SIG-M5 treated with dmso at 0.1 percent for 504 hours (cell line): ENCODE measurements at regions not wholly inside any gene's neighbourhood (a gene's known extent, or its start where the extent isn't known, plus 50 kb on each side); places are given as distances from the start of the nearest gene placed in this dataset.
"Not testable (repeated sequence)": the region's sequence is repeated elsewhere in the genome, so short reads cannot be mapped to it uniquely, and the experiment has no call there.

Experiments
- DNase-seq: peaks from one replicate; lab custom pipeline; 2025; ENCODE audit not compliant: unreplicated experiment; lab: John Stamatoyannopoulos, UW

DNA sequence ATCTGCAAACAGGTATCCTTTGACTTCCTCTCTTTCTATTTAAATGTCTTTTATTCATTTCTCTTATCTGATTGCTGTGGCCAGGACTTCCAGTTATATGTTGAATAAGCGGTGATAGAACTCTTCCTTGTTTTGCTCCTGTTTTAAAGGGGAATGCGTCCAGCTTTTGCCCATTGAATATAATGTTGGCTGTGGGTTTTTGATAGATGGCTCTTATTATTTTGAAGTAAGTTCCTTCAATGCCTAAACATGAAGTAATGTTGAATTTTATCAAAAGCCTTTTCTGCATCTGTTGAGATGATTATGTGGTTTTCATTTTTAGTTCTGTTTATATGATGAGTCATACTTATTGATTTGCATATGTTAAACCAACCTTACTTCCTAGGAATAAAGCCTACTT is 300.5 kb upstream of the CTNND2 start:
- no peak for DNase-seq

DNA sequence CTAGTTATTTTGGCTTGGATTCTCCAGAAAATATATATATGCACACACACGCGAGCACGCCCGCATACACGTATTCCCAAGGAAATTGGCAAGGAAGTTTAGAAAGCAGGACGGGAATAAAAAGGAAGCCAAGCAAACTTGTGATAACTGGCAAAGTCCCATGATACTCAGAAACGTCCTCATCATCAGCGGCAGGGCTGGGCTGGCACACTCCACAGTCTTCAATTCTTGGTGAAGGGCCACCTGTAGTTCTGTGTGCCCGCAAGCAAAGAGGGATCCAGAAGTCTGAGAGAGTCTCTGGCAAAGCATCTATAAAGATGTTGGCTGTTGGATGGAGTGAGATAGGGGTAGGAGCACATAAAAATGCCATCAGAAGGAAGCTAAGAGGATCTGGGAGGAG is 289.3 kb upstream of the CTNND2 start:
- DNase-seq: no peak

DNA sequence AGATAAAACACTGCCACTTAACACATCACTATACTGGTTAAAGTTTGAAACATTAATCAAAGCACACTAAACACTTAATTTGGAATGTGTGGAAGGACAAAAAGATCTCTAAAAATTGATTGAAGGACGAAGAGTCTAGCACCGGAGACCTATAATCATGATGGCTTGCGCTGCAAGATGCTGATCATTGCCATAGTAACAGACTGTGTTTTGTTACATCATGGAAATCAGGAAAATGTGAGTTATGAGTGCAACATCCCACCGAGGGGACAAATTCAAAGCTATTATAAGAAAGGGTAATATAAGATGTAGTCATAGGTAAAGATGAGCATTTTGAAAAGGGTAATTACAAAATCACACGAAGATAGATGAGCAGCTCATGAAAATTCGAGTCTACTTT is 278.8 kb upstream of the CTNND2 start:
- DNase-seq: no peak

DNA sequence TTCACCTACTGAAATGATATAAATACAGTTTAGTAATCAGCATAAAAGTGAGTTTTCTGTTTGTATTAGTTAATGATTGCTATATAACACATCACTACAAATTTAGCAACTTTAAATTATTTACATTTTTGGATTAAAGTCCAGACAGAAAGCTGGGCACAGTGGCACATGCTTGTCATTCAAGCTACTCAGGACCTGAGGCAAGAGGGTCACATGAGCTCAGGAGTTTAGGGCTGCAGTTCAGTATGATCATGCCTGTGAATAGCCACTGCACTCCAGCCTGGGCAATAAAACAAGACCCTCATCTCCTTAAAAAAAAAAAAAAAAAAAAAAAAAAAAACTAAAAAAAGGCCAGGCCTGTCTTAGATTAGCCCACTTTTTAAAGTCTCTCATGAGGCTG is 273.6 kb upstream of the CTNND2 start:
- DNase-seq: no peak

GRCh38 chr5:12177225-12177624 is 273.0 kb upstream of the CTNND2 start:
- no peak for DNase-seq

DNA sequence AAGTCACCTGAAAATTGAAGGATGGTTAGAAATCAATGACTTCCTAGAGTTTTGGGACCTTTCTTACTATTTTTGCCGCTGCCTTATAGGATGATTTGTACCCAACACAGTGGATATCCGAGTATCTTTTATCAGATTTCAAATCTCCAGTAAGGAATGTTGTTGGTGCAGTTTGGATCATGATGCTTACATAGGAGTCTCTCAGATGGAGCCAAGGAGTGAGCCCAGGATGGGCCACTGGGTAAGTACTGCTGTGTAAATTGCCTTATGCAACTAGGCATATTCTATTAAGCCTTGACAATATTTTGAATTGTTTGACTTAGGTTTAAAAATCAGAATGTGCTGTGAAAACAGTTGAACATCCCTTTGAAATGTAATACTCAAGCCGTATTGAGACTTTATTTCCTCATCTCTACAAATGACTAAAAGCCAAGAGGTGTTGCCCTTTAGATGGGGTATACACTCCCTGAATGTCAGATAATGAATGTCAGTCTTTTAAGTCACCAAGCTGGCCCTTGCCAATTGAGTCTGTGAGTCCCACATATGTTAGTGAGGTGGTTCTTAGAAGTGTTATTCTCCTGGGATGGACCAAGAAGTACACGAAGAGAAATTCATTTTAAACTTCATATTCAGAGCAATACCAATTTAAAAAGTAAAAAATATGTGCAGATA is 271.8 kb upstream of the CTNND2 start:
- DNase-seq: no peak

- no peak for DNase-seq
Observed at GRCh38 chr5:12174734-12175133, 270.5 kb upstream of the CTNND2 start.

DNA sequence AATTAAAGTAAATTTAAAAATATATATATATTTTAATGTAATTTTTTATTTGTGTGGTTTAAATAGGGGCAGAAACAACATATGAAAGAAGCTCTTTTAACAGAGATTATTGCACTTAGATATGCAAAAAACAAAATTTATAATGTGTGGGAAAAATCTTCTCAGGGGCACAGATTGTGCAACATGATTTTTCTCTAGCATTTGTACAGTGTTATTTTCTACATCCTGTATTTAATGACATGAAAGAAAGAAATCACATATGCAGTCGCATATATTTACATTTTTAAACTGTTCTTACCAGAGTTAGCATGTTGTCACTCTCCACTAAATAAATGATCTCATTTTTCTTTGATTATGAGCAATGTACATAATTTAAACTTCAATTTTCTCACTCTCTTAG is 265.3 kb upstream of the CTNND2 start:
- no peak for DNase-seq

- DNase-seq: no peak
Observed at GRCh38 chr5:12162863-12163262, 258.6 kb upstream of the CTNND2 start.

- no peak for DNase-seq
Observed at GRCh38 chr5:12147513-12147912, 243.3 kb upstream of the CTNND2 start.

DNA sequence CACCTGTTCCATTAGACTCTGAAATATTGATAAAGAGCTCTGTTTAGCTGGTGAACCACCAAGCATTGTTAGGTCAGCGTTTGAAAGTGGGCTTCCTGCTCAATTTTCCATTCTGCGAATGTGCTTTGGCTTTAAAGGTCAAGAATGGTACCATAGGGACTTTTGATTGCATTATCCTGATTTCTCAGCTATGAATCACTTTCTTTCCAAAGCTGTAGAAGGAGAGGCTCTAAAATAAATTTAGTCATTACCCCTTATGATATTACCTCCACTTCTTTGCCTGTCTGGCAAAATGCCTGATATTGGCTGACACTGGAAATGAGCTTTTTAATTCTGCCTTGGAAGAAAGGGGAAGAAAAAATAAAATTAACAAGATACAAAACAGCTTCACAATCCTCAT is 237.2 kb upstream of the CTNND2 start:
- DNase-seq: no peak

- DNase-seq: no peak
Observed at GRCh38 chr5:12133520-12133919, 229.3 kb upstream of the CTNND2 start.

- DNase-seq: not testable (repeated sequence)
Observed at GRCh38 chr5:12131020-12131419, 226.8 kb upstream of the CTNND2 start.

DNA sequence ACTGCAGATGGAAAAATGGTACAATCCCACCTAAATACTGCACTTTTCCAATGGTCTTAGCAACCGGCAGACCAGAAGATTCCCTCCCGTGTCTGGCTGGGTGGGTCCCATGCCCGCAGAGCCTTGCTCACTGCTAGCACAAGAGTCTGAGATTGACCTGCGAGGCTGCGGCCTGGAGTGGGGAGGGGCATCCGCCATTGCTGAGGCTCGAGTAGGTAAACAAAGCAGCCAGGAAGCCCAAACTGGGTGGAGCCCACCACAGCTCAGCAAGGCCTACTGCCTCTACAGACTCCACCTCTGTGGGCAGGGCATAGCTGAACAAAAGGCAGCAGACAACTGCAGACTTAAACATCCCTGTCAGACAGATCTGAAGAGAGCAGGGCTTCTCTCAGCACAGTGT is 221.6 kb upstream of the CTNND2 start:
- DNase-seq: no peak

DNA sequence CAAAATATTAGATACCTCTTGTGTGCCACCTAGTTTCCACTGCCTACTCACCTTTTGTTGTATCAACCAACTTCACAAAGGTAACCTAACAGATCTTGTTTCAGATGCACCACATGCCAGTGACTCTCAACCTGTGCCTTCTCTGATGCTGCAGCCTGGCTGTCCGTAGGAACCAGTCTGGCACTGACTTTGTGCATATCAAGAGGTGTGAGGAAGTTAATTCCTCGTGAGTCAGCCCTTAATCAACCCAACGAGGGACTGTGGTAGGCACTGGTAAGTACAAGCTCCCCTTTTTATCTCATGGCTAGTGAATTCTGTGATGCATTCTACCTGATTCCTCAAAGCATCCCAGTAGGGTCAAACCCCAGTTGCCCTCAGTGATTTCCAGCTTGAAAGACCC is 215.4 kb upstream of the CTNND2 start:
- DNase-seq: no peak

DNA sequence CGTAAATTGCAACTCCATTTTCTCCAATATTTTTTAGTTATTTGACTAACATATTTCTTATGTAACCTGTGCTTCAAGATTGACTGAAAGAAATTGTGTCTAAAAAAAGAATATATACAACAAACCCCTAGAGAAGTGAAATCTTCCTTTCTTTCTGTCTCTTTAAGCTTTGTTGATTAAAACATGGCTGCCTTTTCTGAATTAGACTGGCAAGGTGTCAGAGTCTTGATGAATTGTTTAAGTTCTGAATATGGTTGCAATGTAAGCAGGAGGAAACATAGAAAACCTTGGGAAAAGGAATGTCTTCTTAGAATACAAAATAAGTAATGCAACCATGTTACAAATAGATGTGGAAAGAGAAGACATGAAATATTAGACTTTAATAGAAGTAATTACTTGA is 209.8 kb upstream of the CTNND2 start:
- DNase-seq: no peak

GRCh38 chr5:12113062-12113461 is 208.8 kb upstream of the CTNND2 start:
- DNase-seq: no peak

GRCh38 chr5:12111261-12111660 is 207.0 kb upstream of the CTNND2 start:
- no peak for DNase-seq

- DNase-seq: no peak
Observed at GRCh38 chr5:12110629-12111028, 206.4 kb upstream of the CTNND2 start.

- DNase-seq: no peak
Observed at GRCh38 chr5:12109075-12109688, 204.9 kb upstream of the CTNND2 start.

DNA sequence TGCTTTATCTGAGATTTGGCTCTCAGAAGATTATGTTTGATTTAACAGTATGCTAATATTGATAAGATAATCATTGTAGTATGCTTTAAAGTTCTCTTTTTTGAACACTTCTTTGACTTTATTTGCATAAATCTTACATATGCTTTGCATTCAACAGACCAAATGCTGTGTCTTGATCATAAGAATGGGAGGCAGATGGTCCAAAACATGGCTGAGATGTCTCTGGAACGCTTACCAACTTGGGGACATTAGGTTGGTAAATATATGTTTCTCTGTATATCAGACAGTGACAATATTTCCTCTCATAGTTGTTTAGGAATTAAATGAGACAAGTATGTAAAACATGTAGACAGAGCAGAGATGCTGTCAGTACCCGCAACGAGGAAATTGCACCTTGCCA is 197.9 kb upstream of the CTNND2 start:
- no peak for DNase-seq

GRCh38 chr5:12100542-12100941 is 196.3 kb upstream of the CTNND2 start:
- no peak for DNase-seq

GRCh38 chr5:12099296-12099695 is 195.1 kb upstream of the CTNND2 start:
- no peak for DNase-seq
